Hindlimb muscle (tissue), 1 donor: ENCODE measurements at regions not wholly inside any gene's neighbourhood (a gene's known extent, or its start where the extent isn't known, plus 50 kb on each side); places are given as distances from the start of the nearest gene placed in this dataset.

Experiments used
- DNase-seq: peaks from one replicate; pipeline ENCODE4 v3.0.0-alpha.2; 2013

DNA sequence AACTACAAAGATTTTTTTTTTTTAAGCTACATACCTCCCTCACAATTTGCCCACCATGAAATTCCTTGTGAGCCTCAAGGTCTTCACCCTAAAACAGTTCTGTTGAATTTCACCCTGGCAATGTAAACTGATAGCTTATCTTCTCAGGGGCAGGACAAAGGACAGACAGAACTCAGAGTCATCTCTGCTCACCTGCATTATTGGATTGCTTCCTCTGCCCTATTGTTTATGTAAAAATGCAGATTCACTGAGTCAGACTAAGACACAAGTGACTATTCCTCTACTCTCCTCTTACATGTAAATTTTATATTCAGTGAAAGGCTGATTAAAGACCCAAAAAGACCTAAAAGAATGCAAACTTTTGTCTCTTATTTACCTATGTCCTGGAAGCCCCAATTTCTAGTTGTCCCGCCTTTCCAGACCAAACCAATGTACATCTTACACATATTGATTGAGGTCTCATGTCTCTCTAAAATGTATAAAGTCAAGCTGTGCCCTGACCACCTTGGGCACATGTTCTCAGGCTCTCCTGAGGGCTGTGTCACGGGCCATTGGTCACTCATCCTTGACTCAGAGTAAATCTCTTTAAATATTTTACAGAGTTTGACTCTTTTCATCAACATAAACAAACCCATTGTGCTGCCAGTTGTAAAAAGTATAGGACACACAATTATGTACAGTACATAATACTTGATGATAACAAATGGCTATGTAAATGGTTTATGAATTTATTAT lies 440.2 kb downstream of the HTR7 start:
- no peak for DNase-seq

DNA sequence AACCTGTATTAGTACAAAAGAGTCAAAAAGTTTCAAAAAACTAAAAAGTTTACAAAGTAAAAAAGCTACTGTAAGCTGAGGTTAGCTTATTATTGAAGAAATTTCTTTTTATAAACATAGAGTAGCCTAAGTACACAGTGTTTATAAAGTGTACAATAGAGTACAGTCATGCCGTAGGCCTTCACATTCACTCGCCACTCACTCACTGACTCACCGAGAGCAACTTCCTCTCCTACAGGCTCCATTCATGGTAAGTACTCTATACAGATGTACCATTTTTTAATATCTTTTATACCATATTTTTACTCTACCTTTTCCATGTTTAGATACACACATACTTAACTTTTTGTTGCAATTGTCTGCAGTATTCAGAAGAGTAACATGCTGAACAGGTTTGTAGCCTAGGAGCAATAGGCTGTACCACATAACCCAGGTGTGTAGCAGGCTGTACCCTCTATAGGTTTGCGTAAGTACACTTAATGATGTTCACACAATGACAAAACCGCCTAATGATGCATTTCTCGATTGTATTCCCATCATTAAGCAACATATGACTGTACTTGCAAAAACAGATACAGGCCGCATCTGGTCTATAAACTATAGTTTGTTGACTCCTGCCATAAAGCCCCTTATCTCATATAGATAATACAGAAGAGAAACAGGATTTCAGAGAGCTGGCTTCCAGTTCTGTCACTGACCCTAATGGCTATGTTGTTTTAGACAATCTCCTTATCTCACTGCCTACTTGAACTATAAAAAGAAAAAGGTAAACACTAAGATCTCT lies 438.8 kb downstream of the HTR7 start:
- no peak for DNase-seq

- DNase-seq, result no peak
These were observed 437.1 kb downstream of the HTR7 start for GRCh38 chr10:90420637-90421318.

DNA sequence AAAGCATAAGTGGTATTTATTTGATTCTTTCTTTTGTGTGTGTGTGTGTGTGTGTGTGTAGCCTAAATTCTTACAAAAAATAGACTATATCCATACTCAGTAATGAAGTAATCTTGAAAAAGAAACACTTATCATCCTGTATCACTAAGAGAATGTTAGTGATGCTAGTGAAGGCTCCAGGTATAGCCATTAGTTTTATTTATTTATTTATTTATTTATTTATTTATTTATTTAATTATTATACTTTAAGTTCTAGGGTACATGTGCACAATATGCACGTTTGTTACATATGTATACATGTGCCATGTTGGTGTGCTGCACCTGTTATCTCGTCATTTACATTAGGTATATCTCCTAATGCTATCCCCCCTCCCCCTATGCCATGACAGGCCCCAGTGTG lies 436.0 kb downstream of the HTR7 start:
- DNase-seq, result no peak

- no peak for DNase-seq
These were observed 433.1 kb downstream of the HTR7 start for GRCh38 chr10:90424730-90425129.

DNA sequence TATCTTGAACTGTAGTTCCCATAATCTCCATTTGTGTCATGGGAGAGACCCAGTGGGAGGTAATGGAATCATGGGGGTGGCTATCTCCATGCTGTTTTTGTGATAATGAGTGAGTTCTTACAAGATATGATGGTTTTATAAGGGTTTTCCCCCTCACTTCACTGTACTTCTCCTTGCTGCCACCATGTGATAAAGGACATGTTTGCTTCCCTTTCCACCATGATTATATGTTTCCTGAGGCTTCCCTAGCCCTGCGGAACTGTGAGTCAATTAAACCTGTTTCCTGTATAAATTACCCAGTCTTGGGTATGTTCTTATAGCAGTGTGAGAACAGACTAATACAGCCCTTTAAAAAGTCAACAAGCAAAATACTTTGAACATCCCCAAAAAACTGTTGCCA lies 427.7 kb downstream of the HTR7 start:
- DNase-seq, result no peak

- no peak for DNase-seq
These were observed 425.0 kb downstream of the HTR7 start for GRCh38 chr10:90432866-90433265.

DNA sequence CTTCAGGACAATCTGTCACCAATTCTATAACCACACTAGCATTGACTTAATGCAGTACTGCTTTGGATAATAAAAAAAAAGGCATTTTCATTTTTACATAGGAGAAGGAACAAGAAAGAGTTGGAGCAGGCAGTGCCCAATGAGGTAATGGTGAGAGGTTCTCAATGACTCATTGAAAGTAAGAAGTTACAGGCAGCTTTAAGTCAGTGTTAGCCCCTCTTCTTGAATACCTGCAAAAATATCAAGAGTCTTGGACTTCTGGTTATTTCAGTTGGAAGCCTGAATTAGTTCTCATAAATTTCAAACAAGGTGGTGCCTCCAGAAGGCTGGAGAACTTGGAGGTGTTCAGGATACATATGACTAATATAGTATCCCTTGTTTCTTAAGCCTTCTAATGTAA lies 422.5 kb downstream of the HTR7 start:
- no peak for DNase-seq

GRCh38 chr10:90437452-90437851 lies 420.4 kb downstream of the HTR7 start:
- no peak for DNase-seq

- DNase-seq, result no peak
These were observed 417.0 kb downstream of the HTR7 start for GRCh38 chr10:90440870-90441269.

GRCh38 chr10:90443342-90443741 lies 414.5 kb downstream of the HTR7 start:
- DNase-seq, result no peak

DNA sequence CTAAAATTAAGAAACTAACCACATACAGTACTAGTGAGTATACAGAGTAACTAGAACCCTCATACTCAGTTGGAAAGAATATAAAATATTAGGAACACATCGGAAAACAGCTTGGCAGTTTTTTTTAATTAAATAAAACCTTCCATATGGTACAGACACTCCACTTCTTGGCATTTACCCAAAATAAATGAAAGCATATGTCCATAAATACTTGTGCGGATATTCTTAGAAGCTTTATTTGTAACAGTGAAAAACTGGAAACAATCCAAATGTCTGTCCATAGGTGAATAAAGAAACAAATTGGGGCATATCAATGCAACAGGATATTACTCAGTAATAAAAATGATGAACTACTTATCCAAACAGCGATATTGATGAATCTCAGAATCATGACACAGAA lies 410.0 kb downstream of the HTR7 start:
- DNase-seq, result no peak

GRCh38 chr10:90450797-90451196 lies 407.0 kb downstream of the HTR7 start:
- no peak for DNase-seq

DNA sequence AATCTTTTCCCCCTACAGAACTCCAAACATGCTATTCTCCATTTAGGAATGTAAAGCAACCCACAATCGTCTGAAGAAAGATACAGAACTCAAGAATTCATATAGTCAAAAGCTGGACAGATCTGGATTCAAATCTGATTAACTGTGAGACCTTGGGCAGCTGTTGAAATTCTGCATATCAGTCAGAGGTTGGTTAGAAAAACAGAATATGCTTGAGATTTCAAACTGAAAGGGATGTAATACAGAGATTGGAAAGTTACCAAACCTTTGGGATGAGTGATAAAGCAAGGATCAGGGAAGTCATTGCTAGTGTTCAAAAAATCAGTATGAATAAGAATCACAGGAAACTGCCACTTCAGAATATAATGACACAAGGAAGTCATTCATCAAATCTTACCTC lies 406.6 kb downstream of the HTR7 start:
- DNase-seq, result no peak

GRCh38 chr10:90458054-90458453 lies 399.8 kb downstream of the HTR7 start:
- DNase-seq, result no peak

DNA sequence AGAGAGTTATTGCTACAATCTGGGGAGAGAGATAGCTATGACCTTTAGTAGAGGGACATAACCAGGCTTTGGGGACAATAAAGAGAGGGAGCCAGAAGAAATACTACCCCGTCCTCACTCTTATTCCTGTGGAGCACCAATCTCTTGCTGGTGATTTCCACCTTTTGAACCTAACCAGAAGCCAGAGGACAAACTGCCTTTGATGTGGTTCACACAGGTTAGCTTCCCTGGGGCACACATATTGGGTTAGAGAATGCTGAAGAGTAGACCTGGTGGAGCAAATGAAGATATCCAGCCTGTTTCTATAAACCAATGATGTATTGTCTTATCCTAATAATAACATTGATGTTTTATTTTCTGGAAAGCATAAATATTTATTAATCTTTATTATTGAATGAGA lies 399.3 kb downstream of the HTR7 start:
- no peak for DNase-seq

- no peak for DNase-seq
These were observed 396.2 kb downstream of the HTR7 start for GRCh38 chr10:90461437-90462155.

GRCh38 chr10:90462749-90463470 lies 394.9 kb downstream of the HTR7 start:
- DNase-seq, result no peak

- no peak for DNase-seq
These were observed 393.5 kb downstream of the HTR7 start for GRCh38 chr10:90464329-90464728.

DNA sequence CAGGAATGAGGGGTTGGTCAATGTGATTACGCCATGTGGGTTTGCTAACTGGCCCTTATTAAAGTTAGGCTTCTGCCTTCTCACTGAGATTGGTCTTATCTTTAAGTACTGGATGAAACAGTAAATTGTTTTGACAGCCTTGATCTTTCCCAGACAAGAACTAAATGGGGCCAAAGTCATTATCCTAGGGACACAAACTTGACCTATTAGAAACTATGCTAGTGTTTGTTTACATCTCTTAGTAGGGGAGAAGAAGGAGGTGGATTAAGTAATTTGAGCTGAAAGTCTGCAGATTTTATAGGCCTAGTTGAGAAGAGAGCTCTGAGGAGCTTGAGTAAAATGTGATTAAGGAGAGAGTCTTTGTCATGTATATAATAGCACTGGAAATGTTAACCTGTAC lies 386.9 kb downstream of the HTR7 start:
- no peak for DNase-seq

- no peak for DNase-seq
These were observed 377.4 kb downstream of the HTR7 start for GRCh38 chr10:90480466-90480865.

- DNase-seq, result no peak
These were observed 376.4 kb downstream of the HTR7 start for GRCh38 chr10:90481326-90481923.
